KMS-11 (cell line): ENCODE measurements at regions not wholly inside any gene's neighbourhood (a gene's known extent, or its start where the extent isn't known, plus 50 kb on each side); places are given as distances from the start of the nearest gene placed in this dataset.
"Not testable (repeated sequence)": the region's sequence is repeated elsewhere in the genome, so short reads cannot be mapped to it uniquely, and the experiment has no call there.

Experiments
- H2AFZ ChIP-seq: fragments of 200-600 bp; sonication (generic); 2 replicates; pipeline ENCODE4 v1.6.1; 2016; ENCODE audit warnings: antibody characterized with exemption, mixed run types, low read depth
- H3K27ac ChIP-seq: fragments of 200-600 bp; sonication (generic); 2 replicates; pipeline ENCODE4 v1.6.1; 2016; ENCODE audit warnings: mild to moderate bottlenecking, mixed run types
- H3K27me3 ChIP-seq: fragments of 200-600 bp; sonication (generic); 2 replicates; pipeline ENCODE4 v1.6.1; 2017; ENCODE audit warnings: mild to moderate bottlenecking, low read depth, mixed run types, moderate library complexity; ENCODE audit not compliant: insufficient read depth
- H3K36me3 ChIP-seq: fragments of 200-600 bp; sonication (generic); 2 replicates; pipeline ENCODE4 v1.6.1; 2017; ENCODE audit warnings: mild to moderate bottlenecking, mixed run types; ENCODE audit not compliant: insufficient read depth
- H3K4me1 ChIP-seq: fragments of 200-600 bp; sonication (generic); 2 replicates; pipeline ENCODE4 v1.6.1; 2016; ENCODE audit warnings: mild to moderate bottlenecking, low read depth, mixed run types; ENCODE audit not compliant: poor library complexity, severe bottlenecking
- H3K4me2 ChIP-seq: fragments of 200-600 bp; sonication (generic); 2 replicates; pipeline ENCODE4 v1.7.0; 2016; ENCODE audit warnings: mild to moderate bottlenecking, mixed run types
- H3K4me3 ChIP-seq: fragments of 200-600 bp; sonication (generic); IDR thresholded peaks from 2 replicates; pipeline ENCODE4 v1.6.1; 2017; ENCODE audit warnings: low read depth, low read length, mixed read lengths; ENCODE audit not compliant: insufficient read depth
- H3K79me2 ChIP-seq: fragments of 200-600 bp; sonication (generic); 2 replicates; pipeline ENCODE4 v1.6.1; 2016; ENCODE audit warnings: low read depth, mixed run types; ENCODE audit not compliant: insufficient read depth
- H3K9ac ChIP-seq: fragments of 200-600 bp; sonication (generic); 2 replicates; pipeline ENCODE4 v1.6.1; 2016; ENCODE audit warnings: mild to moderate bottlenecking, mixed run types
- H4K20me1 ChIP-seq: fragments of 200-600 bp; sonication (generic); 2 replicates; pipeline ENCODE4 v1.6.1; 2016; ENCODE audit warnings: mild to moderate bottlenecking, mixed run types; ENCODE audit not compliant: insufficient read depth
- TF ChIP-seq, protein P1 (sequence below): fragments of 200-600 bp; sonication (generic); conservative IDR thresholded peaks from 2 replicates; pipeline ENCODE4 v1.6.1; 2017; ENCODE audit warnings: low read depth, mild to moderate bottlenecking, antibody characterized with exemption, low read length, moderate library complexity, mixed read lengths

GRCh38 chr12:46635818-46636217 lies 190.0 kb downstream of the SLC38A4 start:
- H3K36me3 ChIP-seq = no peaks in the 10 kb centered on the region
- no peaks in the 10 kb centered on the region for H3K4me1 ChIP-seq
- H4K20me1 ChIP-seq = no peaks in the 10 kb centered on the region
- H3K4me2 ChIP-seq = no peak overlapping the region
- H3K79me2 ChIP-seq = no peaks in the 10 kb centered on the region
- no peak overlapping the region for H2AFZ ChIP-seq
- TF ChIP-seq, protein P1, sequence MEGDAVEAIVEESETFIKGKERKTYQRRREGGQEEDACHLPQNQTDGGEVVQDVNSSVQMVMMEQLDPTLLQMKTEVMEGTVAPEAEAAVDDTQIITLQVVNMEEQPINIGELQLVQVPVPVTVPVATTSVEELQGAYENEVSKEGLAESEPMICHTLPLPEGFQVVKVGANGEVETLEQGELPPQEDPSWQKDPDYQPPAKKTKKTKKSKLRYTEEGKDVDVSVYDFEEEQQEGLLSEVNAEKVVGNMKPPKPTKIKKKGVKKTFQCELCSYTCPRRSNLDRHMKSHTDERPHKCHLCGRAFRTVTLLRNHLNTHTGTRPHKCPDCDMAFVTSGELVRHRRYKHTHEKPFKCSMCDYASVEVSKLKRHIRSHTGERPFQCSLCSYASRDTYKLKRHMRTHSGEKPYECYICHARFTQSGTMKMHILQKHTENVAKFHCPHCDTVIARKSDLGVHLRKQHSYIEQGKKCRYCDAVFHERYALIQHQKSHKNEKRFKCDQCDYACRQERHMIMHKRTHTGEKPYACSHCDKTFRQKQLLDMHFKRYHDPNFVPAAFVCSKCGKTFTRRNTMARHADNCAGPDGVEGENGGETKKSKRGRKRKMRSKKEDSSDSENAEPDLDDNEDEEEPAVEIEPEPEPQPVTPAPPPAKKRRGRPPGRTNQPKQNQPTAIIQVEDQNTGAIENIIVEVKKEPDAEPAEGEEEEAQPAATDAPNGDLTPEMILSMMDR = no peak
- H3K27ac ChIP-seq = no peak overlapping the region
- H3K9ac ChIP-seq = no peak overlapping the region
- no peak overlapping the region for H3K4me3 ChIP-seq
- H3K27me3 ChIP-seq = no peaks in the 10 kb centered on the region

- H3K4me3 ChIP-seq = no peak overlapping the region
- H3K4me1 ChIP-seq = no peaks in the 10 kb centered on the region
- H3K27me3 ChIP-seq = no peaks in the 10 kb centered on the region
- no peaks in the 10 kb centered on the region for H3K79me2 ChIP-seq
- TF ChIP-seq, protein P1 = no peak
- H3K4me2 ChIP-seq = no peak overlapping the region
- no peak overlapping the region for H3K9ac ChIP-seq
- no peaks in the 10 kb centered on the region for H4K20me1 ChIP-seq
- H2AFZ ChIP-seq = no peak overlapping the region
- H3K36me3 ChIP-seq = no peaks in the 10 kb centered on the region
- no peak overlapping the region for H3K27ac ChIP-seq
These were observed 196.2 kb downstream of the SLC38A4 start for GRCh38 chr12:46629331-46630229.

DNA sequence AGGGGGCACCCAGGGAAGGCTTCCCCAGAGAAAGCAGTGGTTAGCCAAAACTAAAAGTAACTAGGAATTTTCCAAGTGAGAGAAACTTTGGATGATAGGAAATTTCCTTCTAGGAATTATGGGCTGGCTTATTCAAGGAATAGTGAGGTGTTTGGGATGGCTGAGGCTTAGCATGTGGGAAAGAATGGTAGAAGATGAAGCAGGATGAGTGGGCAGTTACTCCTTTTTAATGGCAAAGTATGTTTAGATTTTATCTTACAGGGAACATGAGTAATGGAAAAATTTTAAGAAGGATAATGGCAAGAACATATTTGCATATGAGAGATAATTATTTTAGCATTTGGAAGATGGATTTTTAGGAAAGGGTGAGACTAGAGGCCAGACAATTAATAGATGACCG lies 197.6 kb downstream of the SLC38A4 start:
- no peaks in the 10 kb centered on the region for H3K36me3 ChIP-seq
- H3K27ac ChIP-seq = no peak overlapping the region
- no peak overlapping the region for H3K9ac ChIP-seq
- no peak overlapping the region for H3K4me2 ChIP-seq
- no peaks in the 10 kb centered on the region for H3K27me3 ChIP-seq
- H3K79me2 ChIP-seq = no peaks in the 10 kb centered on the region
- no peaks in the 10 kb centered on the region for H4K20me1 ChIP-seq
- no peak overlapping the region for H3K4me3 ChIP-seq
- TF ChIP-seq, protein P1 = no peak
- H2AFZ ChIP-seq = no peak overlapping the region
- H3K4me1 ChIP-seq = no peaks in the 10 kb centered on the region

- no peak overlapping the region for H3K4me2 ChIP-seq
- H3K36me3 ChIP-seq = no peaks in the 10 kb centered on the region
- no peaks in the 10 kb centered on the region for H3K79me2 ChIP-seq
- no peaks in the 10 kb centered on the region for H3K27me3 ChIP-seq
- TF ChIP-seq, protein P1 = no peak
- H2AFZ ChIP-seq = no peak overlapping the region
- H3K4me1 ChIP-seq = no peaks in the 10 kb centered on the region
- H3K27ac ChIP-seq = no peak overlapping the region
- no peak overlapping the region for H3K4me3 ChIP-seq
- no peaks in the 10 kb centered on the region for H4K20me1 ChIP-seq
- H3K9ac ChIP-seq = no peak overlapping the region
These were observed 198.1 kb downstream of the SLC38A4 start for GRCh38 chr12:46627686-46628085.

DNA sequence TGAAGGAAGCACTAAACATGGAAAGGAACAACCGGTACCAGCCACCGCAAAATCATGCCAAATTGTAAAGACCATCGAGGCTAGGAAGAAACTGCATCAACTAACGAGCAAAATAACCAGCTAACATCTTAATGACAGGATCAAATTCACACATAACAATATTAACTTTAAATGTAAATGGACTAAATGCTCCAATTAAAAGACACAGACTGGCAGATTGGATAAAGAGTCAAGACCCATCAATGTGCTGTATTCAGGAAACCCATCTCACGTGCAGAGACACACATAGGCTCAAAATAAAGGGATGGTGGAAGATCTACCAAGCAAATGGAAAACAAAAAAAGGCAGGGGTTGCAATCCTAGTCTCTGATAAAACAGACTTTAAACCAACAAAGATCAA lies 206.3 kb downstream of the SLC38A4 start:
- H2AFZ ChIP-seq, H3K27me3 ChIP-seq, H3K36me3 ChIP-seq, H3K9ac ChIP-seq, H4K20me1 ChIP-seq, H3K4me3 ChIP-seq, H3K4me2 ChIP-seq, H3K27ac ChIP-seq, H3K79me2 ChIP-seq: not testable (repeated sequence)
- H3K4me1 ChIP-seq = peaks cover 14% of the 10 kb centered on the region

DNA sequence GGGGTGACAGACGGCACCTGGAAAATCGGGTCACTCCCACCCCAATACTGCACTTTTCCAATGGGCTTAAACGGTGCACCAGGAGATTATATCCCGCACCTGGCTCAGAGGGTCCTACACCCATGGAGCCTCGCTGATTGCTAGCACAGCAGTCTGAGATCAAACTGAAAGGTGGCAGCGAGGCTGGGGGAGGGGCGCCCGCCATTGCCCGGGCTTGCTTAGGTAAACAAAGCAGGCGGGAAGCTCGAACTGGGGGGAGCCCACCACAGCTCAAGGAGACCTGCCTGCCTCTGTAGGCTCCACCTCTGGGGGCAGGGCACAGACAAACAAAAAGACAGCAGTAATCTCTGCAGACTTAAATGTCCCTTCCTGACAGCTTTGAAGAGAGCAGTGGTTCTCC lies 208.1 kb downstream of the SLC38A4 start:
- H3K4me3 ChIP-seq, H3K9ac ChIP-seq, H3K79me2 ChIP-seq, H3K36me3 ChIP-seq, H3K27me3 ChIP-seq, H3K4me2 ChIP-seq, H4K20me1 ChIP-seq, H3K27ac ChIP-seq, H2AFZ ChIP-seq: not testable (repeated sequence)
- peaks cover 14% of the 10 kb centered on the region for H3K4me1 ChIP-seq
